Hematopoietic multipotent progenitor cell treated with erythropoietin and hydrocortisone succinate and interleukin-3 and kit ligand, for 15 days (in vitro differentiated cells): ENCODE measurements at regions not wholly inside any gene's neighbourhood (a gene's known extent, or its start where the extent isn't known, plus 50 kb on each side); places are given as distances from the start of the nearest gene placed in this dataset.

Source experiments
- DNase-seq: peaks from one replicate; pipeline ENCODE4 v3.0.0-alpha.2; 2015; ENCODE audit warnings: low spot score

DNA sequence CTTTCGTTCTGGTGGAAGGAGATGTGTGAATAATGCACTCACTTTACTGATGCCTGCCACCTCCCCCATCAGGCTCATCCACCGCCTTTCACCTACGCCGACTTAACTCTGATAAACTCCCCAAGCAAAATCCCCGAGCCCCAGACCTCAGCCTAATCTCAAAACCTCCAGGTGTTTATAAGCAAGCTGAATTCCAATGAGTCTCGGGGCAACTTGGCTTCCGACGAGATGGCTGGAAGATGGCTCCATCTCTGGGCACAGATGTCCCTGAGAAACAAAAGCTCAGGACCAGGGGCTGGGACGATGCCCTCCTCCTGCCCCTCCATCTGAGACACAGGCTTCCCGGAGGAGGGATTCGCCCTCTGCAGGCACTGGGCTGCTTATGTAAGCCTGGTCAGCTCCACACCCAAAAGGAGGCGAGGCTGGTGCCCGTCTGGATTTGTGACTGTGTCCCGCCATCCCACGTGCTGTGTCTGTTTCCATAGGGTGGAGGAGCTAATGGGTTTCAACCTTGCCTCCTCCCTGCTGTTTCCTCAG lies 386.4 kb upstream of the TNRC6C start:
- peak; percentile 75 for DNase-seq

DNA sequence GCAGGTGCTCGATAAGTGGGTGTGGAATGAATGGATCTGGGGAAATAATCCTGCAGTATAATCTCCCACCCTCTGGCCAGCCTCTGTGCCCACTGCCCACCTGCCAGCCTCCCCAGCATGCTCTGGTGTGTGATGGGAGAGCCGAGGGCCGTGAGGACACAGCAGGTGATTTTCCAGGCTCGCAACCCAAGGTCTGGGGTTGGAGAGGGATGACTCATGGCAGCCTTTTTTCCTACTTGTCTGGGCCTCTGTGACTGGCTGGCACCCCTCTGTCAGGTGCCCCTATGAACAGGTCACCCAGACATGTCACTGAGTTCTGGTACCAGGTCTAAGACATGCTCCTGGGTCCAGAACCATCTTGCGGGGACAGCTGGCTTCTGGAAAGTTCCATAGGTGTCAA lies 385.7 kb upstream of the TNRC6C start:
- peak; percentile 22 for DNase-seq

DNA sequence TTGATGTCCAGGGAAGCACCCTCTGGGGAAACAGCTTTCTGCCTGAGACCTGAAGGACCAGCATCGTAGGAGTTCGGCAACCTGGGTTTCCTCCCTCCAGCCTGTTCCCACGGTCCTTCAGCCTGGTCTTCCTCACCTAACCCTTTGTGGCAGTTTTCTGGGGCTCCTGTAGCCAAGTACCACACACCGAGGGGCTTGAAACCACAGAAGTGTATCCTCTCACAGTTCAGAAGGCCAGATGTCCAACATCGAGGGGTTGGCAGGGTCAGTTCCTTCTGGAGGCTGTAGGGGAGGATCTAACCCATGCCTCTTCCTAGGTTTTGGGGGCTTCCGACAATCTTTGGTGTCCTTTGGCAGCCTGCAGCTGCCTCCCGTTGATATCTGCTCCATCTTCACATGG lies 381.0 kb upstream of the TNRC6C start:
- no peak for DNase-seq

DNA sequence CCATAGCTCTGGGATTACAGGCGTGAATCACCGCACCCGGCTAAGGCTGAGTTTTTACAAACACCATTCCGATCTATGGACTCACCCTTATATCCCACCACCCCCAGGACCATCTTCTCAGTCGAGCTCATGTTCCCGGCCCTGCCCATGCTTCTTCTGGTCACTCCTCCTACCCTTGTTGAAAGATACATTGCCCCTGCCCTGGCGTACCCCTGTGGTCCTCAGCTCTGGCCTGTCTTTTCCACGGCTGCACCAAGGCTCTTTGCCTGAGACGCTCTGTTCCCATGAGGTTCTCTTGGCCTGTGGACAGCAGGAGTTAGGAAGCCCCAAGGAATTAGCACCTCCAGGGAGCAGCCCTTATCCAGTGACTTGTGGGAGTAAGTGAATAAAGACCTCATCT lies 379.4 kb upstream of the TNRC6C start:
- no peak for DNase-seq

DNA sequence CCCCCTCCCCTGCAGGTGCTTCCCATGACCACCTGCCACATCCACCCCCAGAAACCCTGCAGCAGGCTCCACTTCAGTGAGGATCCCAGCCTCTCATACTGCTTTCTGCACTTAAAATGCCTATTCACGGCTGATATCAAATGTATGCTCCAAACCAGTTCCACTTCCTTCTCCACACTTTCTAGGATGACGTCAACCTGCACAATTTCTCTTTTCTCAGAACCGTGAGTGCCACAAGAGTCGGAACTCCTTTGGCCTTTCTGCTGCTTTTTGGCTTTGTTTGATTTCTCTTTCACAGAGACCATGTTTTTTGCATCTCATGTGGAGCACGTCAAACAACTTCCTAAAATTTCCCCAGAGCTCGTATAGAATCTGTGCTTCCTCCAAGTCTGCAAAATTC lies 378.8 kb upstream of the TNRC6C start:
- DNase-seq = no peak

DNA sequence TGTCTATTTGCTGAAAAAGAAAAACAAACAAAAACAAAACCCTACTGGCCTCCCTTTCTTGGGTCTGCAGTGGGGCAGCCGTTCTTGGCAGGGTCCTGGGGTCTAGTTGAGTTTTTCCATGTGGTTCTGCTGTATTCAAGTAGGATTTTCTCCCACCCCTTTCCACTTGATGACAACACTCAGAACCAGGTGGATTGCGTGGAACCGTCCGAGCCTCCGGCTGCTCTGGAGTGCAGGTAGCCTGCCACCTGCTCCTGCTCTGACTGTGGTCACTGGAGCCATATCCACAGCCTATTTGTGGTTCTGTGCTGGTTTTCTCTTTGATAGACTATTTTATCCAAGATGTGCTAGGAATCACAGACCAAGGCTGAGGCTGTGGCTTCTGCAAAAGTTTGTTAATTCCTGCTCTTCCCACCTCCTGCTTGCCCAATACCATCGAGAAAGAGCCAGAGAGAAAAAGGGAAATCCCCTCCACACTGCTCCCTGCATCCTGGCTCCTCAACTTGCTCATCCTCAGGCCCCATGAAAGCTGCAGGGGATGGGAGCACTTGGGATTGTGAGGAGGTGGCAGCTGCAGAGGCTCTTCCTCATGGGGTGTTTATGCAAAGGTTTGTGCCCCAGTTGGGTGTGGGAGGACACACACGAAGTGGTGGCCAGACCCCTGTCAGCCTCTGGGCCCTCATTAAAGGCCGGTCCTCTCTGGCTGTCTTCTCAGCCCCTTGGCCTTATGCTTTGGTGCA lies 377.8 kb upstream of the TNRC6C start:
- DNase-seq = no peak

DNA sequence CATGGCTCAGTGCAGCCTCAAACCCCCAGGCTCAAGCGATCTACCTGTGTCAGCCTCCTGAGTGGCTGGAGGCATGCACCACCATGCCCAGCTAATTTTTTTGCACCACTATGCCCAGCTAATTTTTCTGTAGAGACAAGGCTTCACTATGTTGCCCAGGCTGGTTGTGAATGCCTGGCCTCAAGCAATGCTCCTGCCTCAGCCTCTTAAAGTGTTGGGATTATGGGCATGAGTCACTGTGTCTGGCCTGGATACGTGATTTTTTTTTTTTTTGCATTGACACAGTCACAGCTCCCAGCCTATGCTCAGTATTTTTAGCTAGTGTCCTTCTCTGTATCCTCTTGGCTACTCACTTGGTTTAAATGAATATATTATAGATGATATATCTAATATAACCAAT lies 377.0 kb upstream of the TNRC6C start:
- no peak for DNase-seq

DNA sequence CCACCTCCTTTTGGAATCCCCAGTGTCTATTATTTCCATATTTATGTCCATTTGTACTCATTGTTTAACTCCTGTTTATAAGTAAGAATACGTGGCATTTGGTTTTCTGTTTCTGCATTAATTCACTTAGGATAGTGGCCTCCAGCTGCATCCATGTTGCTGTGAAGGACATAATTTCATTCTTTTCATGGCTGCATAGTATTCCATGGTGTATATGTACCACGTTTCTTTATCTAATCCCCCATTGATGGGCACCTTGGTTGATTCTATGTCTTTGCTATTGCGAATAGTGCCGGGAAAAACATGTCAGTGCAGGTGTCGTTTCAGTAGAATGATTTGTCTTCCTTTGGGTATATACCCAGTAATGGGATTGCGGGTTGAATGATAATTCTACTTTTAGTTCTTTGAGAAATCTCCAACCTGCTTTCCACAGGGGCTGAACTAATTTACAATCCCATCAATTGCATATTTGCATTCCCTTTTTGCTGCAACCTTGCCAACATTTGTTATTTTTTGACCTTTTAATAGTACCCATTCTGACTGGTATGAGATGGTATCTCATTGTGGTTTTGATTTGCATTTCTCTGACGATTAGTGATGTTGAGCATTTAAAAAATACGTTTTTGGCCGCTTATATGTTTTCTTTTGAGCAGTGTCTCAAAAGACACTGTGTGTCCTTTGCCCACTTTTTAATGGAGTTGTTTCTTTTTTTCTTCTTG lies 373.2 kb upstream of the TNRC6C start:
- DNase-seq = no peak

DNA sequence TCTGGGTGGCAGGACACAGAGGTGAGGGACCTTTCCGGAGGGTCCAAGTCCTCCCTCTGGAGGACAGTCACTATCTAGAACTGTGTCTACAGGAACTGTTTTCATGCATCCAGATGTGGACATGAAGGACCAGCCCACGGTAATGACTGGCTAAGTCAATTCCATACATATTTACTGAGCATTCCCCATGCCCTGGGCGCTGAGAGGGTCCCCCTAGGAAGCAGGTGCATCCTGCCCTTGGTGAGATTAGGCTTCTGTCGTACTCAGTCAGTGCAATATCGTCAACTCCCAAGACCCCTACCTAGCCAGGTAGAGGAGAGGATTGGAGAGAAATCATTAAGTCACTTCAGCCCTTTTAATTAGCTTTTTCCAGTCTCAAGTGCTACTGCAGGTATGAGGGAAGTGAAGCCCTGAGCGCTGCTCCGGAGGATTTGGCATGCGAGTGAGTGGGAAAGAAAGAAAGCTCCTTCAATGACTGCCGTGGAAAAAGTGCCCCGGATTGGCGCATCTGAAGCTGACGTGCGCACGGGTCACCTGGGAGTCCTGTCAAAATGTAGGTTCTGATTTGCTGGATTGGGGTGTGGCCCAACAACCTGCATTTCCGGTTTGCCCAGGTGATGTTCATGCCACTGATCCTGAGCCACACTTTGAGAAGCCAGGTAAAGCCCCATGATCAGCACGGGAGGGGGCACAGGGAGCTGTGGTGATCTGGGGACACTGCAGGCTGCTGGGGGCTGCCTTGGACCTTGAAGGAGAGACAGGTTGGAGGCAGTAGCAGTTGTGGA lies 367.4 kb upstream of the TNRC6C start:
- DNase-seq = no peak

DNA sequence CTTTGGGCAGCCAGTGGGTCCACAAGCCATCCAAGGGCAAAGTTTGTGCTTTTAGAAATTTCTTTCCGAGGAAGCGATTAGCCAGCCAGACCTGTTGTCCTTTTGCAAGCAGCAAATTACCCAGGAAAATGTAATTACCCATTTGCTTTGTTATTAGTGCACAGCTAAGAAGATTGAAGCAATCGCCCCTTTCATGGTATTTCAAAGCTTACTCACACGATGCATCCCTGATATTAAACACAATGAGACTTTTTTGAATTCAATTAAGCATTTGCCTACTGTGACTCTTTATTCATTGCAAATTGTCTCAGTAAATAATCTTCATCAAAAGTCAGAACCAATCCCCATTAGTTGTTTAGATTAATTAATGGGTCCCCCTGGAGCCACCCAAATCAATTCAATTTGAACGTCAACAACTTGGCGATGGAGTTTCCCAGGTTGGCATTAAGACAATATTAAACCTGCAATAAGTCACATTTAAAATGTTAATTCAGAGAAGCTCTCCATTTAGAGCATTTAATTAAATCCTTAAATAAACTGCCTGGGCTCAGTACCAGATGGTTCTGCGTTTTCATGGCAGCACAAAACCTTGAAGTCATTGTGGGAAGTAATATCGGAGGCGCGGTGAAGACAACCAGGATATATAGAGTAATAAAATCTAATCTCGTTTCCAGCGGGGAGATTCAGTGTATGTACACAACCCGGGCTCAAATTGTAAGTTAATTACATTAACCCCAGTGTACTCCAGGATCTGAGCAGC lies 366.2 kb upstream of the TNRC6C start:
- DNase-seq = no peak

DNA sequence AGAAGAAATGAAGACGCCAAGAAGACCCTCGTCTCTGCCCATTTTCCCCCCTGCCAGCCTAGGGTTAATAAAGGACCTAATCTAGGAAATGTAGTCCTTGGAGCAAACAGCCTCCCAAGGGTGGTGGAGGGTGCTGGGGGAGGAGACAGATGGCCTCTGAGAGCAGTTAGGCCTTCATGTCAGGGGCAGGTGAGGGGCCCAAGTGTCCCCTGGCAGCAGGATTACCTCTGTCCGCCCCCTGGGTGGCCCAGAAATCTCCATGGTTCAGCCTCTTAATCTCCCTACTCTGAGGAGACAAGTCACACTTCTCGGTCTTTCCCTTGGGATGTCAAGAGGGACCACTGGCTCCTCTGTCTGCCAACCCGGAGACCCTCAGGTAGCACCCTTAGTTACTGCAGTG lies 365.4 kb upstream of the TNRC6C start:
- no peak for DNase-seq

DNA sequence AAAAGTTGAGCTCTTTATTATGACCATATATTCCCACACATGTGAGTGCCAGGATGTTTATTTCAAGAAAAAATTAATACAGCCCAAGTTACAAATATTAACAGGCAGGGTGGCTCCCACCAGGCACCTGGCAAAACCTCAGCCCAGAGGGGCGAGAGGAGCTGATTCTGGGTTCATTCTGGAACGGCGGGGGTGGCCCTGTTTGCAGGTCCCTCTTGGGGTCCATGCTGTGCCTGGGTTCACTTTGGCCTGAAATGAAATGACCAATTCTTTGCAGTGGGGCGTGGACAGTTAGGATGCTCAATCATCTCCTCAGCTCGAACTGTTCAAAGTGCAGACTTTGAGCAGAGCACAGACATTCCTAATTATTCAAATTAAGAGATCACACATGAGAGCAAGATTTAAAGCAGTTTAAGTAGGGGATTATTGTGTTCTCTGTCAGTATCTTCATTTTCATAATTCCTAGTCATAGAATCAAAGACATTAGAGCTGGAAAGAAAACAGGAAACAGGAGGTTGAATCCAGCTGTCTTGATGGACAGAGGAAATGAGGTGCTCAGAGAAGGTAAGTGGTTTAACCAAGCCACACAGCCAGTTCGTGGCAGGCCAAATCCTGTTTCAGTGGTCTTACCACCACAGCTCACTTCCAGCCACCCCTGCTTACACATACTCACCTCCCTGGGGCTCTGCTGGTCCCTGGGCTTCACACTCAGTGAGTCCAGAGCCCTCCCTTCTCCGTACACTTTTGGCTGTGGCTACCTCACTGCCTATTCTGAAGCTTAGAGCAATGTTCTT lies 363.9 kb upstream of the TNRC6C start:
- no peak for DNase-seq

DNA sequence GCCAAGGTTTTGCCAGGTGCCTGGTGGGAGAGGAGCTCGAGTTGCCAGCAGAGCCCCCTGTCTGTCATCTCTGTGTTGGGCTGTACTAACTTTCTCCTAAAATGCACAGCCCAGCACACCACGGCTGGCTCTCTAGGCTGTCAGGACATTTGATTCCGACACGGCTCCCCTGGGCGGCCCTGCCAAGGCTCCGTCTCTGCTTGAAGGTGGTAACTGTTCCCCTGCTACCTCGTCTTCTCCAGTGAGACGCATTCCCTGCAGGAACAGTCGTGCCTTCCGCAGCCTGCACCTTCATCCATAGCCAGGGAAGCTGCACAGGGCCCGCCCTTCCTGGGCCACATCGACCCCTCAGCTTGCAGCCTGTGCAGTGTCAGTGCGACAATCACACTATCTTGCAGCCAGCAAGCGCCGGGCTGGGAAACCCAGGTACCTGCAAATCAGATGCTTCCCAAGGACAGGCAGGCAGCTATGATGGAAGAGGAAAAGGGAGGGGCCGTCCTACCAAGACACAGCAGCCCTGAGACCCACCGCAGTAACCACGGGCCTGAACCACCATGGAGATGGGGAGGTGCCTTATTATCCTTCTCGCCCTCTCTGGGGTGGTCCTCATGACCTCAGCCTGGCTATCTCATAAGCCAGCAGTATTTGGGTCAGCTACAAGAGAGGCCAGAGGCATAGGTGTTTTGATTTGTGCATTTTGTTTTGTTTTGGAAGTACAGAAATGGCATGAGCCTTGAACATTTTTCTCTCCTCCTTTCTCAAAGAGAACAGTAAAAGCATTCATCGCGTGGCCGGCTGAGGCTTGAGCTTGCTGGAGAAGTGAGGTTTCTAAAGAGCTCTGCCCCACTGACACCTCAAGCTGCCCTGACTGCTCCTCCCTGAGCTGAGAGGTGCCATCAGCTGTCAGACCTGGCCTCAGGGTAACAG lies 361.7 kb upstream of the TNRC6C start:
- no peak for DNase-seq

DNA sequence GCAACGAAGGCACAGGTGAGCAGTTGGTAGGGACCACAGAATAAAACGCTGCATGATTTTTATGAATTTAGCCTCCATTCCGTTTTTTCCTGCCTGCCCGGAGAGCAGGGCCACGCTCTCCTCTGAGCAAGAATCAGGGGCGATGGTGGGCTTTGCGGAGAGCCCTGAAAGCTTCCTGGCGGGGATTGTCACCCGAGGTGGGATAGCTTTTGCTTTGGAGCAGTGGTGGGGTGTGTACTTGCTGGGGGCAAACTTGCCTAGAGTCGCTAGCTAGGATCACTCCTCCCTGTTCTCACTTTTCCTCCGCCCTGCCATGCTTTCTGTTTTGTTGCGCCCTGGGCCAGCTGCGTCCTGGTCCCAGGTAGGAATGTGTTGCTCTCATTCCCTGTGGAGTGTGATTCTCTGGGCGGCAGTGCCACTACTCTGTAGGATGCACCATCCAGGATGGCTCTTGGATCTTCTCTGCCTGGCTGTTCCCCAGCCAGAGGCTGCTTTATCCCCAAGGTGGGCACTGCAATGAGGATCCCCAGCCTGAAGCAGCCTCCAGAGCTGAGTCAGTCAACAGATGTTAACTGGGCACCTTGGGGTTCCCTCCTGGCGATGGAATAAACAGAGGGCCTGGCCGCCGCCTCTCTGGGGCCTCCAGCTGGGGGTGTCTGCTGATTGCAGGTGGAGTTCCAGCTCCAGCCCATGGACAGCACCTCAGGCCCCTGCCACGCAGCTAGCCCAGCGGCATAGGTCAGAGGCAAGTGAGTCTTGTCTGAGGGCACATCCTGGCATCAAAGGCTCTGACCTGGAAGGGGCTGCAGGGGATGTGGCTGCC lies 360.9 kb upstream of the TNRC6C start:
- no peak for DNase-seq

DNA sequence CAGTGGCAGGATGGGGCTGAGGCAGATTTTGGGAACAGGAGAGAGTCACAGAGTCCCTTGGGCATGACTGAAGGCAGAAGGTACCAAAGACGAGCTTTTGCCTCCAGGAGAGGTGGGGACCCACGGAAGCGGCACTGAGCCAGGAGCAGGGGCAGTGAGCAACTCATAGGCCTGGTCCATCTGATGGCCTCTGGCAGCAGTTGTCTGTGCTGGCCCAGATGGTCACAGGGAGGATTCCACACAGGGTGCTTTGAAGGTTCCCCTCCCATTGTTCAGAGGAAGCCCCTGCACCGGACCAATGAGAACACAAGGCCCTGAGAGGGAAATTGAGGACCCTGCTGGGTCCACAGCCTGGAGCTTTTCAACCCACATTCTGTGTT lies 360.3 kb upstream of the TNRC6C start:
- no peak for DNase-seq

DNA sequence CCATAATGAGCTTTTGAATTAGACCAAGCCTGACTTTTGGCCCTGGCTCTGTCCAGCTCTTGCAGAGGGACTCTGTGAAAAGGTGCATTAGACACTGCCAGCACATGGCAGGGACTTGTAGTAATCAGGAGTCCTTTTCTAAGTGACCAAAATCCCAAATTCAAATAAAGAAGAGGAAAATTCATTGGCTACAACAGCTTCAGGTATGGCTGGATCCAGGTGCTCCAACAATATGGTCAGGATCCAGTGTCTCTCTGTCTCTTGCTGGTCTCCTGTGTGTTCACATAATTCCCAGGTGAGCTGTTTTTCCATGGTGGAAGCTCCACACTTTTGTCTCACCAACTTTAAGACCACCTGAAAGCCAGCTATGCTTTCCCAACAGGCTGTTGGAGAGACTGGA lies 358.8 kb upstream of the TNRC6C start:
- no peak for DNase-seq

DNA sequence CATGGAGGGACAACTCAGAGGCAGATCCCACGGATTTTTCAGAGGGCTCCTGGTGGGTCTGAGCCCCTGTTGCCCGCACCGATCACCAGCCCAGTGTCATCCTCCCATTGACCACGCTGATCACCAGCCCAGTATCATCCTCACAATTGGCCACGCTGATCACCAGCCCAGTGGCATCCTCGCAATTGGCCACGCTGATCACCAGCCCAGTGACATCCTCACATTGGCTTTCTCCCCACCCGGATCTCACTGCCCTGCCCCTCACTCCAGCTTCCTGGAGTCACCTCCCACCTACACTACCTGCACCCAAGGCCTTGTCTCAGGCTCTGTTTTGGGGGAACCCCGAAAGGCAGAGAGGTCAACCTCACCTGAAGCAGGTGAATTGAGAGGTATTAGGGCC lies 358.2 kb upstream of the TNRC6C start:
- no peak for DNase-seq

DNA sequence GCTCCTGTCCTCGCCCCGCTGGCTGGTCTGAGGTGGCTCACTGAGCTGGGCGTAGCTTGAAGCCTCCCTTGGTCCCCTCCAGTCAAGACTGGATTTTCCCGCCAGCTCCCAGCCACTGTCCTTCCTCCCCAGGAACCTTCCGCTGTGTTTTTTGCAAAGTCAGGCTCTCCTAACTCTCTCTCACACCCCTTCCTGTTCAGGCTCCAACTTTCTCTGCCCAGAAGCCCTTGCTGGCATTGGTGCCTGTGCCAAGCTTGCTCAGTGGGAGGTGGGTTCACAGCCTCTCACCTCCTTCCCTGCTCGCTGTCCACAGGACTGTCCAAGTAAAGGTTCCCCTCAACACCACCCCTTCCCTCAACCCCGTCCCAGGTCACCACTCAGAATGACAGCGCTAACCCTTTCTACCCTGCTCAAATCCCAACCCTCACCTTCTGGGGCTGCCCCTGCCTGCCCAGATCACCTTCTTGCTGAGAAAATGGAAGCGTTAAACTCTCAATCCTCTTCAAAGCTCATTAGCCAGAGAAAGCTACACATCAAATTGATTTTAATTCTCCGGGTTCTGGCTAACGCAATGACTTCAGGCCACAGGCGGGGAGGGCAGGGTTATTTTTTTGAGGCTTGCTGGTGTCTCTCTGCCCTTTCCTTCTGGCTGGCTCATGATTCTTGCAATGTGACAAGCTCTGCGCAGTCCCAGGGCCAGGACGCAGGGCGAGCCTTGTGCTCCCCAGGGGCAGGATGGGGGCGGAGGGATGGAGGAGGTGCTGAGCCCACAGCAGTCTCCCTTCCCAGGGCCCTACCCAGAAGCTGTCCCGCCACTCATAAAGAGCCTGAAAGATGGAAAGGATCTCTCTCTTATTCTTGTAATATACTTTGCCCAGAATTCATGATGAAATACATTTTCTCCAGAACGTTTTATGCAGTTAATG lies 357.2 kb upstream of the TNRC6C start:
- DNase-seq = no peak
